ENCODE measurements at regions not wholly inside any gene's neighbourhood (a gene's known extent, or its start where the extent isn't known, plus 50 kb on each side); places are given as distances from the start of the nearest gene placed in this dataset.
A peak's percentile ranks its signal among the peaks of the same experiment; 100 is the strongest.
"Not testable (repeated sequence)": the region's sequence is repeated elsewhere in the genome, so short reads cannot be mapped to it uniquely, and the experiment has no call there.

- H3K27me3 Mint-ChIP-seq (ENCODE audit: low read depth): no peaks in the 10 kb centered on the region
- no peaks in the 10 kb centered on the region for H3K36me3 Mint-ChIP-seq (ENCODE audit: low read depth)
- no peak overlapping the region for H3K27ac Mint-ChIP-seq
- H3K4me3 Mint-ChIP-seq: no peak overlapping the region
- H3K9me3 Mint-ChIP-seq: peaks cover 2% of the 10 kb centered on the region
- no peaks in the 10 kb centered on the region for H3K4me1 Mint-ChIP-seq
- TF ChIP-seq CTCF (IDR thresholded peaks at IDR 0.05; ENCODE audit: unreplicated experiment in 3 of 3): no peak
Measured at GRCh38 chr18:73528066-73528465, 619.6 kb downstream of the FBXO15 start.

DNA sequence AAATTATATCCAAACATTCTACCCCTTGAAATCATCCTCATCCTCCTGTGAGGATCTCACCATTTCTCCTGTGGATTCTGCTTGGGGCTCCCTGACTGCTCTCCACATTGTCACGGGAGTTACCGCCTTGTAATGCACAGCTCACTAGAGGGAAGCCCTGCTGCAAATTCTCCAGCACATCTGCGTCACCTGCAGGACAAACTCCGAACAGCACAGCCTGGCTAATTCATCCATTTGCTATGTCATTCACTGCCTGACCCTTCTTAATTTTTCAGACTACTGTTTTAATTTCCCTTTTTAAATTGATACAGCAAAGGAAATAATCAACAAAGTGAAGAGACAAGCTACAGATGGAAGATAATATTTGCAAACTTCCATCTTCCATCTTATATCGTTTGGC, 627.4 kb downstream of the FBXO15 start:
- peak in 2 of 3 experiments; percentile 28 to 46 for TF ChIP-seq CTCF (IDR thresholded peaks at IDR 0.05; ENCODE audit: unreplicated experiment in 3 of 3)
- Mint-ChIP-seq H3K27me3 (ENCODE audit: low read depth) (no peaks in the 10 kb centered on the region), H3K9me3 (no peaks in the 10 kb centered on the region), H3K4me1 (no peaks in the 10 kb centered on the region), H3K36me3 (ENCODE audit: low read depth) (no peaks in the 10 kb centered on the region), H3K4me3 (no peak overlapping the region), H3K27ac (no peak overlapping the region)

DNA sequence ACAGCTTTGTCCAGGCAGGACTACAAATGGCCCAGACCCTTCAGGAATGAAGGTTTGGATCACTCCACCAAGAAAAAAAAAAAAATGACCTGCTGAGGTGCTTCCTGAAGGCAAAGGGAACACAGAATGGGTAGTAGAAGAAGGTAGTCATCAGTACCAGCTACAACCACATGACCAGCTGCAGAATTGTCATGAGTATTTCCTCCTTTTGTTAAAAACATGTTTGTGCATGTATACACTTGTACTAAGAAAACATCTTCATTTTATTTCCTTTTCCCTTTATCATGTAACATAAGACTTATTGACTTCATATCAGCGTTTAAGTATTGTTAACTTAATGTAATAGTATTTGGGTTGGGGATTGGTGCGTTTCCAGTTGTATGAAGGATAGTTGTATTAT, 631.6 kb downstream of the FBXO15 start:
- not testable (repeated sequence) for H3K36me3 Mint-ChIP-seq (ENCODE audit: low read depth); H3K27ac Mint-ChIP-seq; H3K4me3 Mint-ChIP-seq; H3K4me1 Mint-ChIP-seq; H3K27me3 Mint-ChIP-seq (ENCODE audit: low read depth); H3K9me3 Mint-ChIP-seq

GRCh38 chr18:73514449-73514848, 633.2 kb downstream of the FBXO15 start:
- Mint-ChIP-seq H3K27ac (no peak overlapping the region), H3K4me3 (no peak overlapping the region), H3K9me3 (no peaks in the 10 kb centered on the region), H3K4me1 (no peaks in the 10 kb centered on the region), H3K27me3 (ENCODE audit: low read depth) (no peaks in the 10 kb centered on the region), H3K36me3 (ENCODE audit: low read depth) (no peaks in the 10 kb centered on the region)
- TF ChIP-seq CTCF (IDR thresholded peaks at IDR 0.05; ENCODE audit: unreplicated experiment in 3 of 3): no peak

DNA sequence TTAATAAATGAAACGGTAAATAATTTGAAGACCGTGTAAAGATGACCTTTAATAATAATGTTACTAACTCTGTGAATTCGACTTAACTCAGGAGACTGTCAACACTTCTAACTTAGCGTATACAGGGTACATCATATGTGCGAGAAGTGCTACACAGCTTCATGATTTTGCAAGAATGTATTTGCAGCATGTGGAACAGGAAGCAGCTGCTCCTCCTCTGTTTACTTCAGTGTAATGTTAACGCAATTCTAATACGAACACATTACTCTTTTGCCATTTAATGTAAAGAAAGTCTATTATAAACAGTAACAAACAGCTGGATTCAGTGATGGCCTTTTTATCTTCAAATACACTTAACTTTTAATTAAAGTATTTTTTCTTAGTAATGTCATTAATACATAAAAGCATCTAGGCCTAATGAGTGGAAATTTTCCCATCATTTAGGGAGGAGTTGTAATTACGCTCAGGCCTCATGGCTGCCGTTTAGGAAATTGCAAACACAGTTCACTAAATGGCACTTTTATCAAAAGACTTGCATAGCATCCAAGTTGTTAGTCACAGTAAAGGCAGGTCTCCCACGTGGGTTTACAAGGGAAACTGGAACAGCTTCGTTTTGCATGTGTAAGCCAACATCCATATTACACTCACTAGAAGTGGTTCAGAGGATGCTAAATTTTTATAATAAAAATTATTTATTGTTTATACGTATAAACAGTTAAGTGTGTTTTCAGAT, 635.7 kb downstream of the FBXO15 start:
- Mint-ChIP-seq H3K27me3 (ENCODE audit: low read depth) (no peaks in the 10 kb centered on the region), H3K4me1 (no peaks in the 10 kb centered on the region), H3K4me3 (no peak overlapping the region), H3K27ac (no peak overlapping the region), H3K36me3 (ENCODE audit: low read depth) (no peaks in the 10 kb centered on the region), H3K9me3 (no peaks in the 10 kb centered on the region)
- no peak for TF ChIP-seq CTCF (IDR thresholded peaks at IDR 0.05; ENCODE audit: unreplicated experiment in 3 of 3)

GRCh38 chr18:73509460-73509859, 638.2 kb downstream of the FBXO15 start:
- H3K9me3 Mint-ChIP-seq: no peaks in the 10 kb centered on the region
- no peaks in the 10 kb centered on the region for H3K27me3 Mint-ChIP-seq (ENCODE audit: low read depth)
- TF ChIP-seq CTCF (IDR thresholded peaks at IDR 0.05; ENCODE audit: unreplicated experiment in 3 of 3): no peak
- H3K36me3 Mint-ChIP-seq (ENCODE audit: low read depth): no peaks in the 10 kb centered on the region
- no peak overlapping the region for H3K4me3 Mint-ChIP-seq
- H3K27ac Mint-ChIP-seq: no peak overlapping the region
- H3K4me1 Mint-ChIP-seq: no peaks in the 10 kb centered on the region

Data from nephron (organoid).